Body of pancreas (tissue), 4 donors: ENCODE measurements at regions not wholly inside any gene's neighbourhood (a gene's known extent, or its start where the extent isn't known, plus 50 kb on each side); places are given as distances from the start of the nearest gene placed in this dataset.
A peak's percentile ranks its signal among the peaks of the same experiment; 100 is the strongest.

ENCODE experiments used
- ATAC-seq: fragments of 150-250 bp; one replicate; pipeline ENCODE4 v1.9.1; 2016
- DNase-seq, 4 donors: peaks; one replicate each; pipeline ENCODE4 v3.0.0-alpha.2; 2019
- H3K27ac ChIP-seq, 4 donors: fragments of 200-600 bp; sonication (generic); 1 replicate in 3 of 4; 2 replicates in 1 of 4; pipeline versions ENCODE4 v1.5.1 to v1.6.1; 2016 to 2019; ENCODE audit warnings: mild to moderate bottlenecking in 1 of 4, mixed read lengths in 1 of 4, moderate library complexity in 1 of 4
- H3K27me3 ChIP-seq, 2 donors: fragments of 200-600 bp; sonication (generic); one replicate each; pipeline ENCODE4 v1.6.0; 2016; ENCODE audit warnings: mild to moderate bottlenecking in 1 of 2
- H3K36me3 ChIP-seq, 2 donors: fragments of 200-600 bp; sonication (generic); replicated peaks in 1 of 2; 2 replicates each; pipeline ENCODE4 v1.5.1; 2016; ENCODE audit warnings: low read depth in 2 of 2; ENCODE audit not compliant: insufficient read depth in 1 of 2
- H3K4me1 ChIP-seq: fragments of 200-600 bp; sonication (generic); one replicate; pipeline ENCODE4 v1.6.0; 2016
- H3K4me3 ChIP-seq, 2 donors: fragments of 200-600 bp; sonication (generic); 1 replicate in 1 of 2; 2 replicates in 1 of 2; pipeline ENCODE4 v1.5.1; 2016 to 2019
- H3K9me3 ChIP-seq, 3 donors: fragments of 200-600 bp; sonication (generic); 1 replicate in 2 of 3; 2 replicates in 1 of 3; pipeline ENCODE4 v1.5.1; 2016
- CTCF ChIP-seq, 7 experiments: fragments of 450-650 bp in 4 of 7; fragments of 200-600 bp in 3 of 7; sonication (generic) in 3 of 7; IDR thresholded peaks; one replicate each; pipeline ENCODE4 v1.5.1; 2016 to 2019; ENCODE audit warnings: antibody characterized with exemption in 7 of 7
- POLR2A ChIP-seq, 3 donors: fragments of 450-650 bp; IDR thresholded peaks; one replicate each; pipeline ENCODE4 v1.6.1; 2016; ENCODE audit warnings: antibody characterized with exemption in 3 of 3, mild to moderate bottlenecking in 2 of 3
- WGBS, 2 donors: methylation state at CpG; one replicate each; pipeline ENCODE4 v1.1.5; 2017; 5-methylcytosine and 5-hydroxymethylcytosine counted together
- intact Hi-C: fragments of 100-400 bp; cut with DNase I; formaldehyde crosslinking; loops from one replicate; pipeline ENCODE4 v1.15.1; 2023

- H3K27ac ChIP-seq = no peak overlapping the region
- no peaks in the 10 kb centered on the region for H3K9me3 ChIP-seq
- no peaks in the 10 kb centered on the region for H3K36me3 ChIP-seq
- H3K27me3 ChIP-seq = no peaks in the 10 kb centered on the region
- peak; percentile 48 for ATAC-seq
- intact Hi-C loops = no loop called here
- H3K4me1 ChIP-seq = no peaks in the 10 kb centered on the region
- no peak overlapping the region for H3K4me3 ChIP-seq
- peak; percentile 35 to 64 (median 54) for DNase-seq
- no peak for TF ChIP-seq POLR2A (IDR thresholded peaks at IDR 0.05)
- TF ChIP-seq CTCF (IDR thresholded peaks at IDR 0.05) = peak; percentile 32 to 57 (median 49)
- 31 to 32% methylated on average over 4 of the region's 4 CpGs for WGBS, 2 donors
Measured at GRCh38 chr9:7536310-7536939, 263.2 kb downstream of the DMAC1 start.

DNA sequence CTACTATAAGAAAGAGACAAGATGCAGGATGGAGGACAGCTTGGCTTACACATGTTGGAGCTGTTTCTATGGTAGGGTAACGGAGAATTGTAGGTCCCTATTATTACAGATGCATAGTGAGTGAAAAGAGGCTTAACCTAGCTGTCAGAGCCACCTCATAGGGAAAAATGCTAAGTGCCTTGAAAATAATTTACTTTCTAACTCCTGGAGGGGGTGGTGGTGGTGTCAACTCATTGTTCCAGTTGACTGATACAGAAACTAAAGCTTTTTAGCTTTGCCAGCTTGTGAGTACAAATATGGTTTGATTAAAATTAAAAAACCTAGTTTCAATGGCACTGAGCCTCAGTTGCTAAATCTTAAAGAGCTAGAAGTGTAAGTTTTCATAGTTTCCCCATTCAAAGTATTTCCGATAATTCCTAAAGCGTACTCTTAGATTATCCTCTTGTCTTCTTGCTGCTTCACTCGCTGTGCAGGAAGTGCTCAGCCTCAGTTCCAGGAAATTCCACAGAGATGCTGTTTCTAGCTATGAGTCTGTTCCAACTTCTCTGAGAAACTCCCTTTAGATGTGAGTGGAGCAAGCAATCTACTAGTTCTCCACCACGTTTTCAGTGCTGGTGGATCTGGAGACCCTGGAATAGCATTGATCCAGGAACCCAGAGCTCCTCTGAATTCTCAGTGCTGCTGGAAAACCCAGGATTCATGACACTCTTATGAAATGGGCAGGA lies 265.2 kb downstream of the DMAC1 start:
- H3K4me3 ChIP-seq = no peak overlapping the region
- no peak overlapping the region for H3K27ac ChIP-seq
- DNase-seq = no peak
- TF ChIP-seq POLR2A (IDR thresholded peaks at IDR 0.05) (no peak), CTCF (IDR thresholded peaks at IDR 0.05) (no peak)
- 74% methylated on average over 5 of the region's 5 CpGs for WGBS, 2 donors
- H3K9me3 ChIP-seq = no peaks in the 10 kb centered on the region
- no peaks in the 10 kb centered on the region for H3K27me3 ChIP-seq
- no peak for ATAC-seq
- intact Hi-C loops = no loop called here
- H3K36me3 ChIP-seq = no peaks in the 10 kb centered on the region
- no peaks in the 10 kb centered on the region for H3K4me1 ChIP-seq

DNA sequence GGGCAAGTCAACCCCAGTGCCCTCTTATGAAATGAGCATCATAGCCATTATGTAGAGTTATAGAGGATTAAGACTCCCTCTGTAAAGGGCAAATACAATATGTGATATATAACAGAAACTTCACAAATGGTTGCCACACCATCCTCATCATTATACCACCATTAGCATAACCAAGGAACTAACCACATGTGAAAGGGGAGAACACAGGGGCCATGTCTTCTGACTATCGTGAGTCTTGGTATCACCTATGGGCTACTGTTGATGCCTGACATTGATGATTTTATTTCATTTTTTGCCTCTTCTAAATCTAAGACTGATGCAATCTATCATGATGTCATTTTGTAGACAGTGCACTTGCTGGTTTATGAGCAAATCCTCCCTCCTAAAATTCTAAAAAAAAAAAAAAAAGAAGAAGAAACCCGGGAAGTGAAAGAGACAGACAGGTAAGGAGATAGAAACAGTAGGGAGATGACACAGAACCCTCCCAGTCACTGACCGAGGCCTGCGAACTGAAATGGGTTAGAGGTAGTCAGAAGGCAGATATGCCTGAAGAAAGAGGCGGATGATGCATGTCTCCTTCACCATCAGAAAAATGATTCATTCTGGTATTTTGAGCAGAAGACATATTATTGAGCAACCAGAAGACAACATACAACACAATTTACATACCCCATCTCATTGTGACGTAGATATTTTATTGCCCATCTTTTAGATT lies 266.0 kb downstream of the DMAC1 start:
- H3K36me3 ChIP-seq = no peaks in the 10 kb centered on the region
- no peaks in the 10 kb centered on the region for H3K9me3 ChIP-seq
- no peak overlapping the region for H3K27ac ChIP-seq
- no peaks in the 10 kb centered on the region for H3K4me1 ChIP-seq
- intact Hi-C loops = no loop called here
- TF ChIP-seq POLR2A (IDR thresholded peaks at IDR 0.05) = no peak
- no peak for TF ChIP-seq CTCF (IDR thresholded peaks at IDR 0.05)
- ATAC-seq = no peak
- no peaks in the 10 kb centered on the region for H3K27me3 ChIP-seq
- no peak for DNase-seq
- WGBS, 2 donors = 77 to 81% methylated on average over 6 of the region's 6 CpGs
- no peak overlapping the region for H3K4me3 ChIP-seq

DNA sequence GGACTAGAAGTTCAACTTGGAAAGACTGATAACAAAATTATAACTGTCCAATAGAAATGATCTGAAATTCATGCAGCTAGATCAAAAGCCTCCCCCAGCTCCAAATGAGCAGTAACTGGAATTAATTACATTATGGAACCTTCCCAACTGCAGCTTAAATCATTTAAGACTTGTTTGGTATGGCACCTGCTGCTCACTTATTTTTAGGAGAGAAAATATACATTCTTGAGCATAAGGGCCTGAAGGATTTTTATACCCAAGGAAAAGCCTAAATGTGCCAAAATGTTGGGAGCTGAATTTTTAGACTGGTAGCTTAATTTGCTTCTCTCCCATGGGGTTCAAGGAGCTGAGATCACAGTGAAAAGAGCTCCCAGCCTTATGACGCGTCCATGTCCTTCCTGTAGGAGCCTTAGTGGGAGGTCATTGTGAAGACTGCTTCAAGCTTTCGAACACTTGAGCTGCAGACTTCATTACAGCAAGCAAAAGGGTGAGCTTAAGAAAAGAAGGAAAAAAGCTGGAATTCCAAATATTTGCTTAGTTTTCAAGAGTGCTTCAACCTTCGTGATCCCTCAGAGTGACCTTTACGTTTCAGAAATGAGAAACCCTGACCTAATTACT lies 276.0 kb downstream of the DMAC1 start:
- no peak overlapping the region for H3K4me3 ChIP-seq
- intact Hi-C loops = no loop called here
- no peak for TF ChIP-seq CTCF (IDR thresholded peaks at IDR 0.05)
- TF ChIP-seq POLR2A (IDR thresholded peaks at IDR 0.05) = no peak
- no peak for ATAC-seq
- WGBS, 2 donors = 62 to 65% methylated on average over 5 of the region's 5 CpGs
- H3K27me3 ChIP-seq = no peaks in the 10 kb centered on the region
- H3K9me3 ChIP-seq = no peaks in the 10 kb centered on the region
- no peak for DNase-seq
- no peak overlapping the region for H3K27ac ChIP-seq
- no peaks in the 10 kb centered on the region for H3K36me3 ChIP-seq
- H3K4me1 ChIP-seq = no peaks in the 10 kb centered on the region
